K562 (cell line): ENCODE measurements at regions not wholly inside any gene's neighbourhood (a gene's known extent, or its start where the extent isn't known, plus 50 kb on each side); places are given as distances from the start of the nearest gene placed in this dataset.

Experiments
- ATAC-seq: fragments of 200-7000 bp; cut with Tn5 transposase; 3 replicates; pipeline ENCODE4 v1.9.1; 2020; ENCODE audit warnings: moderate library complexity
- BruUV-seq: library from RNA; stranded (reverse); fragments of 400-500 nt; replicated peaks from 2 replicates; lab custom pipeline; 2021; lab: Mats Ljungman, UMichigan
- CTCF ChIA-PET: fragments of 300-600 bp; formaldehyde crosslinking; extraction: SDS; loops from one replicate; lab custom pipeline; 2021; ENCODE audit warnings: low intra/inter-chr PET ratio; lab: Yijun Ruan, JAX
- POLR2A ChIA-PET: fragments of 300-600, 350-650 bp; sonication (Branson Sonifier 250); formaldehyde crosslinking; extraction: SDS; loops from one replicate; lab custom pipeline; 2021; ENCODE audit warnings: antibody characterized with exemption, inconsistent platforms; lab: Yijun Ruan, JAX
- DNase-seq, 4 experiments: peaks; one replicate each; pipeline versions ENCODE4 v3.0.0 to v3.0.0-alpha.2; 2011 to 2018; ENCODE audit warnings: low spot score in 3 of 4, mixed read lengths in 3 of 4; ENCODE audit errors: extremely low read depth in 1 of 4
- FAIRE-seq: peaks from 2 replicates; lab custom pipeline; 2011; peaks lifted over from hg19 to GRCh38; lab: Jason Lieb, UNC
- H2AFZ ChIP-seq: 2 replicates; pipeline ENCODE4 v1.6.0; 2011; ENCODE audit warnings: low read depth, low read length, control low read depth, inconsistent platforms
- H3K27ac ChIP-seq: fragments of 200-600 bp; 3 replicates; pipeline ENCODE4 v1.8.0; 2011; ENCODE audit warnings: low read depth, mild to moderate bottlenecking, control low read depth, inconsistent platforms, low read length, moderate library complexity, mixed read lengths; ENCODE audit errors: extremely low read depth
- H3K27me3 ChIP-seq, 2 experiments: fragments of 300-600 bp in 1 of 2; 2 replicates in 1 of 2; 3 replicates in 1 of 2; pipeline versions ENCODE4 v1.6.0 to v1.8.0; 2011; ENCODE audit warnings: inconsistent platforms in 2 of 2, low read length in 2 of 2, mild to moderate bottlenecking in 1 of 2, mixed read lengths in 1 of 2, moderate library complexity in 1 of 2; ENCODE audit not compliant: control insufficient read depth in 2 of 2, insufficient read depth in 2 of 2
- H3K36me3 ChIP-seq: fragments of 300-600 bp; 3 replicates; pipeline ENCODE4 v1.8.0; 2011; ENCODE audit warnings: mild to moderate bottlenecking, low read length, inconsistent platforms; ENCODE audit not compliant: control insufficient read depth, insufficient read depth
- H3K4me1 ChIP-seq, 2 experiments: fragments of 200-600 bp in 1 of 2; replicated peaks in 1 of 2; 2 replicates in 1 of 2; 3 replicates in 1 of 2; pipeline versions ENCODE4 v1.5.1 to v1.8.0; 2011; ENCODE audit warnings: inconsistent platforms in 2 of 2, low read length in 2 of 2, mild to moderate bottlenecking in 1 of 2, mixed read lengths in 1 of 2, moderate library complexity in 1 of 2; ENCODE audit not compliant: control insufficient read depth in 2 of 2, insufficient read depth in 2 of 2
- H3K4me2 ChIP-seq: 2 replicates; pipeline ENCODE4 v1.6.1; 2011; ENCODE audit warnings: low read length, control low read depth, inconsistent platforms, mixed read lengths; ENCODE audit not compliant: insufficient read depth
- H3K4me3 ChIP-seq: fragments of 200-600 bp; sonication (generic), shearing (Covaris generic); 2 replicates; pipeline ENCODE4 v1.5.1; 2016; ENCODE audit warnings: control low read depth, inconsistent platforms
- H3K79me2 ChIP-seq: fragments of 200-600 bp; 3 replicates; pipeline ENCODE4 v1.8.0; 2011; ENCODE audit warnings: low read length, inconsistent platforms; ENCODE audit not compliant: control insufficient read depth, insufficient read depth
- H3K9ac ChIP-seq, 2 experiments: 2 replicates each; pipeline versions ENCODE4 v1.6.0 to v1.6.1; 2011; ENCODE audit warnings: low read depth in 2 of 2, low read length in 2 of 2, control low read depth in 1 of 2, inconsistent platforms in 1 of 2, mild to moderate bottlenecking in 1 of 2, mixed read lengths in 1 of 2; ENCODE audit not compliant: insufficient read depth in 1 of 2
- H3K9me1 ChIP-seq: one replicate; pipeline ENCODE4 v1.6.0; 2011; ENCODE audit warnings: inconsistent platforms, mild to moderate bottlenecking, low read length, moderate library complexity; ENCODE audit not compliant: control insufficient read depth, insufficient read depth
- H3K9me3 ChIP-seq: replicated peaks from 2 replicates; pipeline ENCODE4 v1.5.1; 2011; ENCODE audit warnings: low read depth, low read length, inconsistent platforms; ENCODE audit not compliant: control insufficient read depth, insufficient read depth
- H4K20me1 ChIP-seq: replicated peaks from 2 replicates; pipeline ENCODE4 v1.6.1; 2011; ENCODE audit warnings: low read length, inconsistent platforms, mixed read lengths; ENCODE audit not compliant: control insufficient read depth, insufficient read depth
- NR2F6 ChIP-seq: fragments of 450-650 bp; formaldehyde crosslinking; IDR thresholded peaks from 2 replicates; pipeline ENCODE4 v1.4.0; 2020; ENCODE audit warnings: mild to moderate bottlenecking
- RAD21 ChIP-seq, 2 experiments: fragments of 250-450 bp in 1 of 2; fragments of 450-650 bp in 1 of 2; sonication (Bioruptor Pico) in 1 of 2; formaldehyde crosslinking in 1 of 2; IDR thresholded peaks in 1 of 2; conservative IDR thresholded peaks in 1 of 2; 2 replicates each; pipeline versions ENCODE4 v1.4.0 to v1.8.0; 2020 to 2022; ENCODE audit warnings: mild to moderate bottlenecking in 2 of 2, moderate library complexity in 1 of 2
- WGBS: fragments of 100-300 bp; shearing (Covaris generic); methylation state at CpG from one replicate; pipeline ENCODE4 v1.1.6; 2016; ENCODE audit warnings: low coverage, mixed read lengths; ENCODE audit not compliant: insufficient coverage; ENCODE audit errors: missing lambda C conversion rate; 5-methylcytosine and 5-hydroxymethylcytosine counted together
- in situ Hi-C: fragments of 300-500 bp; cut with MboI; formaldehyde crosslinking; loops from 4 replicates; pipeline ENCODE4 v1.15.0; 2018; ENCODE audit warnings: inconsistent platforms, mixed read lengths
- intact Hi-C: fragments of 100-400 bp; cut with micrococcal nuclease; formaldehyde crosslinking; loops from 2 replicates; pipeline ENCODE4 v1.14.2; 2022
- TF ChIP-seq, protein P1 (sequence below), 3 experiments: IDR thresholded peaks in 2 of 3; conservative IDR thresholded peaks in 1 of 3; 2 replicates each; pipeline ENCODE4 v1.5.1; 2011 to 2012; ENCODE audit warnings: low read length in 3 of 3, mild to moderate bottlenecking in 3 of 3, control low read depth in 2 of 3, improper control_type of control experiment in 1 of 3, inconsistent platforms in 1 of 3, low read depth in 1 of 3, mixed read lengths in 1 of 3, moderate library complexity in 1 of 3; ENCODE audit not compliant: insufficient read depth in 2 of 3

DNA sequence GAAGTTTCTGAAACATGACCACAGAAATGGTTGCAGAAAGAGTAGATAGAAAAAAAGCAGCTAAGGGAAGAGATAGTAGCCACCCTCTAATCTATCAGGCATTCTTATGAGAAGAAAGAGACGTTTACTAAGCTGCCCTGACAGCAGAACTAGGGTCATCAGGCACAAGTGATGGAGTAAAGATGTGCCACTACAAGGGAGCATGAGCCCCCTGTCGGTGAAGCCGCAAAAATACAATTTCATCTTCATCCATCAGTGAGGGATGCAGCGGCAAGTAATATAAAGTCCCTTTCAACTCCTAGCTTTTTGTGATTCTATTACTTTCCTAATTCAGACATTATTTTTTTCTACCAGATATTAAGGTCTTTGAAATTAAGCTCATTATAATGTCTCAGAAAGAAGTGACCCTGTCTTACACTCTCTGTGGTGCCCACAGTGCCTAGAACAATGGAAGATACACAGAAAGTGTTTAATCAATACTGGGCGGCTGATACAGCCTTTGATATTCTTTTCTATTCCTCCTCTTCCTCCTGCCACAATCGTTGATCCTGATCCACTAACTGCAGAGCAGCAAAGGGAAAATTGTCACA lies 651.6 kb downstream of the NTRK3 start:
- 0 out of 3 replicates have a peak, but pooled peaks have one; percentile 51 for ATAC-seq
- 28% methylated on average over 6 of the region's 6 CpGs for WGBS
- peak; percentile 56 for FAIRE-seq
- H3K4me3 ChIP-seq: no peak overlapping the region
- TF ChIP-seq NR2F6 (CRISPR knock-in tag) (no peak), RAD21 (CRISPR knock-in tag; conservative IDR thresholded peaks at IDR 0.05 in 1 of 2, IDR thresholded peaks at IDR 0.05 in 1 of 2) (peak in 1 of 2 experiments; percentile 32; a peak in 2 of 4 replicates)
- TF ChIP-seq, protein P1, sequence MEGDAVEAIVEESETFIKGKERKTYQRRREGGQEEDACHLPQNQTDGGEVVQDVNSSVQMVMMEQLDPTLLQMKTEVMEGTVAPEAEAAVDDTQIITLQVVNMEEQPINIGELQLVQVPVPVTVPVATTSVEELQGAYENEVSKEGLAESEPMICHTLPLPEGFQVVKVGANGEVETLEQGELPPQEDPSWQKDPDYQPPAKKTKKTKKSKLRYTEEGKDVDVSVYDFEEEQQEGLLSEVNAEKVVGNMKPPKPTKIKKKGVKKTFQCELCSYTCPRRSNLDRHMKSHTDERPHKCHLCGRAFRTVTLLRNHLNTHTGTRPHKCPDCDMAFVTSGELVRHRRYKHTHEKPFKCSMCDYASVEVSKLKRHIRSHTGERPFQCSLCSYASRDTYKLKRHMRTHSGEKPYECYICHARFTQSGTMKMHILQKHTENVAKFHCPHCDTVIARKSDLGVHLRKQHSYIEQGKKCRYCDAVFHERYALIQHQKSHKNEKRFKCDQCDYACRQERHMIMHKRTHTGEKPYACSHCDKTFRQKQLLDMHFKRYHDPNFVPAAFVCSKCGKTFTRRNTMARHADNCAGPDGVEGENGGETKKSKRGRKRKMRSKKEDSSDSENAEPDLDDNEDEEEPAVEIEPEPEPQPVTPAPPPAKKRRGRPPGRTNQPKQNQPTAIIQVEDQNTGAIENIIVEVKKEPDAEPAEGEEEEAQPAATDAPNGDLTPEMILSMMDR (IDR thresholded peaks at IDR 0.05 in 2 of 3, conservative IDR thresholded peaks at IDR 0.05 in 1 of 3; ENCODE audit: insufficient read depth in 2 of 3, low read depth in 1 of 3, low read length in 3 of 3): peak; percentile 44 to 53 (median 45); a peak in 5 of 6 replicates
- no peaks in the 10 kb centered on the region for H3K9me1 ChIP-seq
- POLR2A ChIA-PET: no interaction called here
- intact Hi-C loops (loop anchor here (5.0 kb wide), 1 partner anchor 147 kb away; no protein-coding TSS in a partner anchor), in situ Hi-C loops (no loop called here)
- no peaks in the 10 kb centered on the region for H3K9me3 ChIP-seq
- H3K9ac ChIP-seq: no peak overlapping the region
- CTCF ChIA-PET: no interaction called here
- peak; percentile 37 to 41 (median 38) for DNase-seq
- H2AFZ ChIP-seq: no peak overlapping the region
- H3K27ac ChIP-seq: no peak overlapping the region
- no peaks in the 10 kb centered on the region for H4K20me1 ChIP-seq
- peaks cover 11% of the 10 kb centered on the region; the same call in 1 of the 3 replicates for H3K36me3 ChIP-seq
- no TSS peak for BruUV-seq
- peaks cover 5 to 20% of the 10 kb centered on the region in 2 experiments for H3K4me1 ChIP-seq
- peaks cover 27% of the 10 kb centered on the region; the same call in 2 of the 3 replicates for H3K79me2 ChIP-seq
- no peak overlapping the region for H3K4me2 ChIP-seq
- H3K27me3 ChIP-seq: no peaks in the 10 kb centered on the region
